Ishikawa (cell line): ENCODE measurements at regions not wholly inside any gene's neighbourhood (a gene's known extent, or its start where the extent isn't known, plus 50 kb on each side); places are given as distances from the start of the nearest gene placed in this dataset.

Experiments
- EP300 ChIP-seq: IDR thresholded peaks from 2 replicates; pipeline ENCODE4 v1.6.1; 2012; ENCODE audit warnings: borderline replicate concordance
- FOXM1 ChIP-seq: IDR thresholded peaks from 2 replicates; pipeline ENCODE4 v1.6.1; 2012; ENCODE audit warnings: low read depth, borderline replicate concordance
- RAD21 ChIP-seq: IDR thresholded peaks from 2 replicates; pipeline ENCODE4 v1.6.1; 2012; ENCODE audit warnings: low read depth
- TAF1 ChIP-seq: IDR thresholded peaks from 2 replicates; pipeline ENCODE4 v1.6.1; 2012; ENCODE audit warnings: low read depth, mild to moderate bottlenecking
- TCF12 ChIP-seq: IDR thresholded peaks from 2 replicates; pipeline ENCODE4 v1.6.1; 2012; ENCODE audit warnings: low read depth
- TF ChIP-seq, protein P1 (sequence below): IDR thresholded peaks from 2 replicates; pipeline ENCODE4 v1.6.1; 2012; ENCODE audit warnings: low read depth, mild to moderate bottlenecking
- TF ChIP-seq, protein P2 (sequence below): IDR thresholded peaks from 2 replicates; pipeline ENCODE4 v1.6.1; 2012

DNA sequence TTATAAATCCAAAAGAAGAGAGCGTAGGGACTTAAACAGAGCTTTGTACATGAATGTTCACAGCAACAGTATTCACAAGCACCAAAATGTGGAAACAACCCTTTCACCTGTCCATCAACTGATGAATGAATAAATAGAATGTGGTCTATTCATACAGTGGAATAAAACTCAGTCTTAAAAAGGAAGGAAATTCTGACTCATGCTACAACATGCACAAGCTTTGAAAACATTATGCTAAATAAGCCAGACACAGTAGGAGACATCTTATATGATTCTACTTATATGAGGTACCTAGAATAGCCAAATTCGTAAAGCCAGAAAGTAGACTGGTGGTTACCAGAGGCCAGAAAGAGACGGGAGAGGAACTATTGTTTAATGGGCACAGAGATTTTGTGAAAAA lies 74.3 kb downstream of the SHANK2 start:
- TF ChIP-seq EP300, result no peak
- no peak for TF ChIP-seq FOXM1
- TF ChIP-seq, protein P1, sequence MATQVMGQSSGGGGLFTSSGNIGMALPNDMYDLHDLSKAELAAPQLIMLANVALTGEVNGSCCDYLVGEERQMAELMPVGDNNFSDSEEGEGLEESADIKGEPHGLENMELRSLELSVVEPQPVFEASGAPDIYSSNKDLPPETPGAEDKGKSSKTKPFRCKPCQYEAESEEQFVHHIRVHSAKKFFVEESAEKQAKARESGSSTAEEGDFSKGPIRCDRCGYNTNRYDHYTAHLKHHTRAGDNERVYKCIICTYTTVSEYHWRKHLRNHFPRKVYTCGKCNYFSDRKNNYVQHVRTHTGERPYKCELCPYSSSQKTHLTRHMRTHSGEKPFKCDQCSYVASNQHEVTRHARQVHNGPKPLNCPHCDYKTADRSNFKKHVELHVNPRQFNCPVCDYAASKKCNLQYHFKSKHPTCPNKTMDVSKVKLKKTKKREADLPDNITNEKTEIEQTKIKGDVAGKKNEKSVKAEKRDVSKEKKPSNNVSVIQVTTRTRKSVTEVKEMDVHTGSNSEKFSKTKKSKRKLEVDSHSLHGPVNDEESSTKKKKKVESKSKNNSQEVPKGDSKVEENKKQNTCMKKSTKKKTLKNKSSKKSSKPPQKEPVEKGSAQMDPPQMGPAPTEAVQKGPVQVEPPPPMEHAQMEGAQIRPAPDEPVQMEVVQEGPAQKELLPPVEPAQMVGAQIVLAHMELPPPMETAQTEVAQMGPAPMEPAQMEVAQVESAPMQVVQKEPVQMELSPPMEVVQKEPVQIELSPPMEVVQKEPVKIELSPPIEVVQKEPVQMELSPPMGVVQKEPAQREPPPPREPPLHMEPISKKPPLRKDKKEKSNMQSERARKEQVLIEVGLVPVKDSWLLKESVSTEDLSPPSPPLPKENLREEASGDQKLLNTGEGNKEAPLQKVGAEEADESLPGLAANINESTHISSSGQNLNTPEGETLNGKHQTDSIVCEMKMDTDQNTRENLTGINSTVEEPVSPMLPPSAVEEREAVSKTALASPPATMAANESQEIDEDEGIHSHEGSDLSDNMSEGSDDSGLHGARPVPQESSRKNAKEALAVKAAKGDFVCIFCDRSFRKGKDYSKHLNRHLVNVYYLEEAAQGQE, result no peak
- TF ChIP-seq, protein P2, sequence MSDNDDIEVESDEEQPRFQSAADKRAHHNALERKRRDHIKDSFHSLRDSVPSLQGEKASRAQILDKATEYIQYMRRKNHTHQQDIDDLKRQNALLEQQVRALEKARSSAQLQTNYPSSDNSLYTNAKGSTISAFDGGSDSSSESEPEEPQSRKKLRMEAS, result no peak
- no peak for TF ChIP-seq TAF1
- no peak for TF ChIP-seq TCF12
- TF ChIP-seq RAD21, result no peak
